ENCODE measurements at regions not wholly inside any gene's neighbourhood (a gene's known extent, or its start where the extent isn't known, plus 50 kb on each side); places are given as distances from the start of the nearest gene placed in this dataset.

DNA sequence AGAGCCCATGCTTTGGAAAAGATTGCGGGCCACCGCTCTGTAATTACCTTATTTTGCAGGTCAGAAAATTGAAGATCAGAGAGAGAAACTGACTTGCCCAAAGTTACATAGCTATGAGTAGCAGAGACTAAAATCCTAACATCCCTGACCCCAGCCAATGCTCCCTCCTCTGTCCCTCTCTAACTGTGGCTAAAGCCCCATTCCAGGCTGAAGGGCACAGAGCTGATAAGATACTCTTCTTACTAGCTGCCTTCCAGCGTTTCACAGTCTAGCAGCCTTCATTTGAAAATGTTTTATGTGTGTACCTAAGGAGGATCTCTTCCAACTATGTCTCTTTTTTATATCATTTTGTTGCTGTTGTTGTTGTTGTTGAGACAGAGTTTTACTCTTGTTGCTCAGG, 81.4 kb upstream of the LRATD1 start:
- TF ChIP-seq HOXA7 (CRISPR knock-in tag; IDR thresholded peaks at IDR 0.05), result no peak
- no peak for TF ChIP-seq POLR2A (IDR thresholded peaks at IDR 0.05; ENCODE audit: low read length)
- TF ChIP-seq SREBF2 (IDR thresholded peaks at IDR 0.05), result no peak
- no peak for TF ChIP-seq KDM1A (IDR thresholded peaks at IDR 0.05; ENCODE audit: low read depth)
- no peak for TF ChIP-seq RFX5 (IDR thresholded peaks at IDR 0.05)
- TF ChIP-seq HDAC2 (IDR thresholded peaks at IDR 0.05), result no peak
- TF ChIP-seq TP53 (CRISPR knock-in tag; IDR thresholded peaks at IDR 0.05), result no peak
- no peak for TF ChIP-seq KDM5A (IDR thresholded peaks at IDR 0.05)
- DNase-seq (ENCODE audit: low read depth in 1 of 2, low spot score in 1 of 2) (no peak), ATAC-seq (no peak), FAIRE-seq (no peak)
- H3K9me3 ChIP-seq, result no peaks in the 10 kb centered on the region
- CTCF ChIA-PET, result no interaction called here
- H3K4me3 ChIP-seq, result no peak overlapping the region
- H3K27ac ChIP-seq, result no peak overlapping the region
- H3K4me1 ChIP-seq, result no peaks in the 10 kb centered on the region
- POLR2A ChIA-PET, result no interaction called here
- WGBS (ENCODE audit: missing lambda C conversion rate), result 13% methylated on average over 3 of the region's 3 CpGs
- no peak overlapping the region for H3K4me2 ChIP-seq

DNA sequence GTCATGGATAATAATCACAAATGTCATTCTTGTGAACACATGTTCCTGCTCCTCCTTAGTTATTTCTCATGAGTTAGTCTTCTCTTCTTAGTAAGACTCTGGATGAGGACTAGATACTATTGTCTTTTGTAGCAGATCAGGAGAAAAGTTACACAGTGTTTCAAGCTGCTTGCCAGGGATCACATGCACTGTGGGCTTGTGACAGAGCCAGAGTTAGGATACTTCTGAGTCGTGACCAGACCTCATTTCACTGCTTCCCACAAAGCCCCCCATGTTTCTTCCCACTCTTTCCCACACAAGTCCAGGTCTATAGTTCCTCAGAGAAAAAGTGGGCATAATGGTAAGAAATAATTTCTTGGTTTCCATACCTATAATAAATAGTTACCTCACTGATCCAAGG, 80.2 kb upstream of the LRATD1 start:
- DNase-seq (ENCODE audit: low read depth in 1 of 2, low spot score in 1 of 2) (no peak), FAIRE-seq (no peak), ATAC-seq (no peak)
- Histone ChIP-seq H3K4me3 (no peak overlapping the region), H3K27ac (no peak overlapping the region), H3K4me2 (no peak overlapping the region), H3K9me3 (no peaks in the 10 kb centered on the region), H3K4me1 (no peaks in the 10 kb centered on the region)
- POLR2A ChIA-PET, result no interaction called here
- WGBS (ENCODE audit: missing lambda C conversion rate), result 0% methylated on average over 1 of the region's 1 CpG
- TF ChIP-seq POLR2A (IDR thresholded peaks at IDR 0.05; ENCODE audit: low read length) (no peak), RFX5 (IDR thresholded peaks at IDR 0.05) (no peak)
- CTCF ChIA-PET, result no interaction called here

DNA sequence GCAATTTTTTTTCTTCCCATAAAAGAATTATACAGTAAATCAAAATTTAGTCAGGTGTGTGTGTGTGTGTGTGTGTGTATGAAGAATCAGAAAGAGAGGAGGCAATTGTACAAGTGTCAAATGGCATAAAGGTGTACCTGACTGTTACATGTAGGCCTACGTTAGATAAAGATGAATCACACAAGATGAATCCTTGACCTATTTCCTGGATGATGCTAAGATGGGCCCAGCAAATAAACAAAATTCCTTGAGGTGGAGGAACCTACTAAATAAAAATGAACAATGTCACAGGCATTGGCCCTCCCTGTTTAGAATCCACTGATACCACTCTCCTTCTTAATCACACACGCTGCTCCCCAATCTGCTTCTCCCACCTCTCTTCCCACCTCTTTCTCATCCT, 79.7 kb upstream of the LRATD1 start:
- ChIA-PET CTCF (no interaction called here), POLR2A (no interaction called here)
- no peak overlapping the region for H3K27ac ChIP-seq
- H3K4me1 ChIP-seq, result no peaks in the 10 kb centered on the region
- H3K9me3 ChIP-seq, result no peaks in the 10 kb centered on the region
- no peak for ATAC-seq
- no peak for DNase-seq (ENCODE audit: low read depth in 1 of 2, low spot score in 1 of 2)
- FAIRE-seq, result no peak
- 6% methylated on average over 2 of the region's 2 CpGs for WGBS (ENCODE audit: missing lambda C conversion rate)
- TF ChIP-seq HOXB13 (CRISPR knock-in tag; IDR thresholded peaks at IDR 0.05; ENCODE audit: low read depth) (no peak), SREBF2 (IDR thresholded peaks at IDR 0.05) (no peak)
- no peak overlapping the region for H3K4me3 ChIP-seq
- no peak overlapping the region for H3K4me2 ChIP-seq

DNA sequence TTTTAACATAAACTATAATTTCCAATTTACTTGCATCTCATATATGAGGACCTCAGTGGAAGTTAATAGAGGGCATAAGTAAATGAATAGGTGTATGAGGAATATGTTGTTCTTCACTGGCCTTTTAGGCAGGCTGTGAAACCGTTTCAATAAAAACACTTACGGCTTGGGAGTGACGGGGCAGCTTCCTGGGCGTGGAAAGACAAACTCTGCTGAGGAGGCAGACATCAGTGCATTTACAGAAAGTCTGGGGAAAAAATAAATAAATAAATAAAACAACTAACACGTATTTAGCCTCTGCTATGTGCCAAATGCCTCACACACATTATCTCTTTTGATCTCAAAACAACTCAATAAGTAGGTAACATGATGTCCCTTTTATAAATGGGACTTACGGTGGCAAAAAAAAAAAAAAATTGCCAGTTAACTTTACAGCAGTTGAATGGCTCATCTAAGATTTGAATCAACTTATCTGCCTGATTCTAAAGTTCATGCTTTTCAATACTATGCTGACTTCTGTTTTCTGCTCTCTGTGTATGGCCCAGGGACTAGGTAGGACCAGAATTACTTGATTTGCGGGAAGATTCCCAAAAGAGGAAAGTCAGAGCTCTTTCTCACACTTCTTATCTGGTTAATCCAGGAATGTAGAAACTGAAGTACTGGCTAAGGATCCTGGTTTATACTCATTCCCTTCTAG, 77.5 kb upstream of the LRATD1 start:
- no peak for TF ChIP-seq RCOR1 (IDR thresholded peaks at IDR 0.05; ENCODE audit: low read depth, low read length)
- TF ChIP-seq RAD21 (conservative IDR thresholded peaks at IDR 0.05 in 1 of 2, IDR thresholded peaks at IDR 0.05 in 1 of 2), result no peak
- TF ChIP-seq, protein P1, sequence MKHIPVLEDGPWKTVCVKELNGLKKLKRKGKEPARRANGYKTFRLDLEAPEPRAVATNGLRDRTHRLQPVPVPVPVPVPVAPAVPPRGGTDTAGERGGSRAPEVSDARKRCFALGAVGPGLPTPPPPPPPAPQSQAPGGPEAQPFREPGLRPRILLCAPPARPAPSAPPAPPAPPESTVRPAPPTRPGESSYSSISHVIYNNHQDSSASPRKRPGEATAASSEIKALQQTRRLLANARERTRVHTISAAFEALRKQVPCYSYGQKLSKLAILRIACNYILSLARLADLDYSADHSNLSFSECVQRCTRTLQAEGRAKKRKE (CRISPR knock-in tag; IDR thresholded peaks at IDR 0.05; ENCODE audit: low read depth), result no peak
- no peak for TF ChIP-seq EP300 (IDR thresholded peaks at IDR 0.05)
- no peak for TF ChIP-seq ZC3H11A (IDR thresholded peaks at IDR 0.05)
- no peak for TF ChIP-seq FOXS1 (CRISPR knock-in tag; IDR thresholded peaks at IDR 0.05)
- no peak for TF ChIP-seq FOSB (CRISPR knock-in tag; IDR thresholded peaks at IDR 0.05)
- TF ChIP-seq MAZ (IDR thresholded peaks at IDR 0.05; ENCODE audit: borderline replicate concordance, low read depth, low read length), result no peak
- TF ChIP-seq, protein P2, sequence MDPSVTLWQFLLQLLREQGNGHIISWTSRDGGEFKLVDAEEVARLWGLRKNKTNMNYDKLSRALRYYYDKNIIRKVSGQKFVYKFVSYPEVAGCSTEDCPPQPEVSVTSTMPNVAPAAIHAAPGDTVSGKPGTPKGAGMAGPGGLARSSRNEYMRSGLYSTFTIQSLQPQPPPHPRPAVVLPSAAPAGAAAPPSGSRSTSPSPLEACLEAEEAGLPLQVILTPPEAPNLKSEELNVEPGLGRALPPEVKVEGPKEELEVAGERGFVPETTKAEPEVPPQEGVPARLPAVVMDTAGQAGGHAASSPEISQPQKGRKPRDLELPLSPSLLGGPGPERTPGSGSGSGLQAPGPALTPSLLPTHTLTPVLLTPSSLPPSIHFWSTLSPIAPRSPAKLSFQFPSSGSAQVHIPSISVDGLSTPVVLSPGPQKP (IDR thresholded peaks at IDR 0.05; ENCODE audit: low read depth, low read length), result no peak
- no peak for TF ChIP-seq PHF8 (IDR thresholded peaks at IDR 0.05; ENCODE audit: borderline replicate concordance, low read depth)
- no peak for TF ChIP-seq HOXB13 (CRISPR knock-in tag; IDR thresholded peaks at IDR 0.05; ENCODE audit: low read depth)
- TF ChIP-seq MAFK (IDR thresholded peaks at IDR 0.05; ENCODE audit: partially characterized antibody), result no peak
- TF ChIP-seq, protein P3, sequence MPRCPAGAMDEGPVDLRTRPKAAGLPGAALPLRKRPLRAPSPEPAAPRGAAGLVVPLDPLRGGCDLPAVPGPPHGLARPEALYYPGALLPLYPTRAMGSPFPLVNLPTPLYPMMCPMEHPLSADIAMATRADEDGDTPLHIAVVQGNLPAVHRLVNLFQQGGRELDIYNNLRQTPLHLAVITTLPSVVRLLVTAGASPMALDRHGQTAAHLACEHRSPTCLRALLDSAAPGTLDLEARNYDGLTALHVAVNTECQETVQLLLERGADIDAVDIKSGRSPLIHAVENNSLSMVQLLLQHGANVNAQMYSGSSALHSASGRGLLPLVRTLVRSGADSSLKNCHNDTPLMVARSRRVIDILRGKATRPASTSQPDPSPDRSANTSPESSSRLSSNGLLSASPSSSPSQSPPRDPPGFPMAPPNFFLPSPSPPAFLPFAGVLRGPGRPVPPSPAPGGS (IDR thresholded peaks at IDR 0.05), result no peak
- TF ChIP-seq MYC (IDR thresholded peaks at IDR 0.05; ENCODE audit: borderline replicate concordance, low read length), result no peak
- TF ChIP-seq HOXA7 (CRISPR knock-in tag; IDR thresholded peaks at IDR 0.05), result no peak
- no peak for TF ChIP-seq GATA3 (IDR thresholded peaks at IDR 0.05; ENCODE audit: borderline replicate concordance)
- TF ChIP-seq ZFP36 (IDR thresholded peaks at IDR 0.05; ENCODE audit: borderline replicate concordance, partially characterized antibody), result no peak
- no peak for TF ChIP-seq JUN (IDR thresholded peaks at IDR 0.05)
- Histone ChIP-seq H3K9me3 (no peaks in the 10 kb centered on the region), H3K27ac (no peak overlapping the region), H3K4me1 (no peaks in the 10 kb centered on the region), H3K4me2 (no peak overlapping the region), H3K4me3 (no peak overlapping the region)
- ChIA-PET POLR2A (no interaction called here), CTCF (interaction anchor here (0.7 kb wide), 1 partner anchor 82 kb away, joined by 3 read pairs; no protein-coding TSS in a partner anchor)
- WGBS (ENCODE audit: missing lambda C conversion rate), result 18% methylated on average over 7 of the region's 7 CpGs
- no peak for DNase-seq (ENCODE audit: low read depth in 1 of 2, low spot score in 1 of 2)
- FAIRE-seq, result no peak
- no peak for ATAC-seq

All from A549 (cell line).